ENCODE measurements at regions not wholly inside any gene's neighbourhood (a gene's known extent, or its start where the extent isn't known, plus 50 kb on each side); places are given as distances from the start of the nearest gene placed in this dataset.

DNA sequence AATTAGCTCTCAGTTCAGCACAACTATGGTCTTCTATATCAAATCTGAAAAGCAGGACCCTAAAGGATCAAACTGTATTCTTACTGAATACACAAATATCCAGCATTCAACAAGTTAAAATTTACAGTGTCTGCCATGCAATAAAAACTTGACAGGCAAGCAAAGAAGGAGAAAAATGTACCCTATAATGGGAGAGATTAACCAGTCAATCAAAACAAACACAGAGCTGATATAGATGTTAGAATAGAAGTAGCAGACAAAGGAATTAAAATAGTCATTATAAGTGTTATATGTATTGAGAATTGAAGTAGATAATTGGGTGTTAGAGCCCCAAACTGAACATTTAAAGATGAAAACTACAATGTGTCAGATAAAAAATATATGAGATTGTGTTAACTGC is 914.9 kb downstream of the EPHA7 start:
- no peak for DNase-seq (ENCODE audit: low read depth)
- TF ChIP-seq, protein P1, sequence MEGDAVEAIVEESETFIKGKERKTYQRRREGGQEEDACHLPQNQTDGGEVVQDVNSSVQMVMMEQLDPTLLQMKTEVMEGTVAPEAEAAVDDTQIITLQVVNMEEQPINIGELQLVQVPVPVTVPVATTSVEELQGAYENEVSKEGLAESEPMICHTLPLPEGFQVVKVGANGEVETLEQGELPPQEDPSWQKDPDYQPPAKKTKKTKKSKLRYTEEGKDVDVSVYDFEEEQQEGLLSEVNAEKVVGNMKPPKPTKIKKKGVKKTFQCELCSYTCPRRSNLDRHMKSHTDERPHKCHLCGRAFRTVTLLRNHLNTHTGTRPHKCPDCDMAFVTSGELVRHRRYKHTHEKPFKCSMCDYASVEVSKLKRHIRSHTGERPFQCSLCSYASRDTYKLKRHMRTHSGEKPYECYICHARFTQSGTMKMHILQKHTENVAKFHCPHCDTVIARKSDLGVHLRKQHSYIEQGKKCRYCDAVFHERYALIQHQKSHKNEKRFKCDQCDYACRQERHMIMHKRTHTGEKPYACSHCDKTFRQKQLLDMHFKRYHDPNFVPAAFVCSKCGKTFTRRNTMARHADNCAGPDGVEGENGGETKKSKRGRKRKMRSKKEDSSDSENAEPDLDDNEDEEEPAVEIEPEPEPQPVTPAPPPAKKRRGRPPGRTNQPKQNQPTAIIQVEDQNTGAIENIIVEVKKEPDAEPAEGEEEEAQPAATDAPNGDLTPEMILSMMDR (conservative IDR thresholded peaks at IDR 0.05; ENCODE audit: low read depth, low read length), result no peak
- no peak overlapping the region for H3K4me3 ChIP-seq (ENCODE audit: low read depth, low read length)

DNA sequence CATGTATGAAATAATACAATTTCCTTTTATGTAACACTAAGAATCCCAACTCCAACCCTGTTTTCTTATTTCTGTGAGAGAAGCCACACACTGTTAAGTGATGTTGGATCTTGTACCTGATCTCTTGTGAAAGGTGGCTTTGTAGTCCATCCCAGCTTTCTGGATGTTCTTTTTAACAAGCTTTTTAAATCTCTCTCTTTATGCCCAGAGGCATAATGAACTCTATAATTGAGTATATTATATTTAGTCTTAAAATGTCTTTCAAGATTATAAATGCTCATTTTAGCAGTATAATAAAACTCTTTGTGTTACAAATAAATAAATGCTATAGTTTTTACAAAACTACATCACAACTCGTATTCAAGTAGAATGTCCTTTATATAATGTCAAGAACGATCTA is 922.1 kb downstream of the EPHA7 start:
- no peak overlapping the region for H3K4me3 ChIP-seq (ENCODE audit: low read depth, low read length)
- no peak for DNase-seq (ENCODE audit: low read depth)
- TF ChIP-seq, protein P1 (conservative IDR thresholded peaks at IDR 0.05; ENCODE audit: low read depth, low read length), result no peak

DNA sequence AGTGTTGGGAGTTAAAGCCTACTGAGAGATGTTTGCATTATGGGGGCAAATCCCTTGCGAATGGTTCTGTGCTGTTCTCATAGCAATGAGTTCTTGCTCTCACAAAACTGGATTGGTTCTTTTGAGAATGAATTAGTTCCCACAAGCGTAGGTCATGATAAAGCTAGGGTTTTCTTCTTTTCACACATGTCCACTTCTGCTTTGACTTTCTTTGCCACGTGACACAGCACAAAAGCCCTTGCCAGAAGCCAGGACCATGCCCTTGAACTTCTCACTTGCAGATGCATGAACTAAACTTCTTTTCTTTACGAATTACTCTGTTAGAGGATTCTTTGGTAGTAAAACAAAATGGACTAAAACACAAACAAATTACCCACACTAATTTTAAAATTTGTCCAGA is 922.8 kb downstream of the EPHA7 start:
- H3K4me3 ChIP-seq (ENCODE audit: low read depth, low read length), result no peak overlapping the region
- DNase-seq (ENCODE audit: low read depth), result no peak
- TF ChIP-seq, protein P1 (conservative IDR thresholded peaks at IDR 0.05; ENCODE audit: low read depth, low read length), result no peak

DNA sequence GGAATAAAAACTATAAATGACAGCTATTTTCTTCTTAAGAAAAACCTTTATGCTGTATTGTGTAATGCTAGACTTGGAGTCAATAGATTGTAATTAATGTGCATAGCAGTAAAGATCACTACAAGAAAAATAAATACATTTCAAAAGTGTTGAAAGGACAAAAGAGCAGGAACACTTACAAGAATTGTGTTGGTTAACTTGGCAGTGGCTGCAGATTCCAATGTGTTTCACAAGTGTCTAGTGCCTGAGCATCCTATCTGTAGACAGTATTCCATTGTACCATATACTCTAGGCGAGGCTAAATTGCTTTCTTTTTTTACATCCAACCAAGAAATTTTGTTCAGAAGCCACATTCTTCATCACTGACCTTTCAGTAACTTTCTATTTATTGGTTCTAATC is 924.1 kb downstream of the EPHA7 start:
- DNase-seq (ENCODE audit: low read depth), result peak; percentile 70
- TF ChIP-seq, protein P1 (conservative IDR thresholded peaks at IDR 0.05; ENCODE audit: low read depth, low read length), result no peak
- no peak overlapping the region for H3K4me3 ChIP-seq (ENCODE audit: low read depth, low read length)

DNA sequence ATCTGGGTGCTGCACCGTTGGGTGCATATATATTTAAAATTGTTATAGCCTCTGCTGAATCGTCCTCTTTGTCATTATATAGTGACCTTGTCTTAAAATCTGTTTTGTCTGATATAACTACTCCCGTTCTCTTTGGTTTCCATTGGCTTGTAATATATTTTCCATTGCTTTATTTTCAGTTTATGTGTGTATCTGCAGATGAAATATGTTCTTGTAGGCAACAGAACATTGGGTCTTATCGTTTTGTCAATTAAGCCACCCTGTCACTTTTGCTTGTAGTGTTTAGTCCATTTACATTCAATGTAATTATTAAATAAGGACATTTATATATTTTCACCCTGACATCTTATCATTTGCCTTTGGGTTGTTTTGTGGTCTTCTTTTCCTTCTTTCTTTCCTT is 933.9 kb downstream of the EPHA7 start:
- TF ChIP-seq, protein P1 (conservative IDR thresholded peaks at IDR 0.05; ENCODE audit: low read depth, low read length), result no peak
- no peak for DNase-seq (ENCODE audit: low read depth)

DNA sequence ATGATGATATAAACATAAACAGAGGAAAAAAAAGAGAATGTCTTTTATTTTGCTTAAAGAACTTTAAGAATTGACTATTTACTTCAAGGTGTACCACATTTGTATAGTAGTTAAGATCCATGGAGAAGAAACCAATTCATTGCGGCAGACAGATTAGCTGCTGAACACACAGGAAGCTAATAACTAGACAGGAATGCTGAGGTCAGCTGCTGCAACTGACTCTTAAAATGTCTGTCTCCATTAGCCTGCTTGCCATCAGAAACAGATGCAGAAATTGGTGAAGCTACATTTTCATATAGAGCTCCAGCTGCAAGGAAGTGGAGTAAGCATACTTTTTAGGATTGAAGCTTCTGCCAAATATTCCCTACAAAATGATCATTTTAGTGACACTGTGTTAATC is 939.5 kb downstream of the EPHA7 start:
- DNase-seq (ENCODE audit: low read depth), result peak; percentile 50
- TF ChIP-seq, protein P1 (conservative IDR thresholded peaks at IDR 0.05; ENCODE audit: low read depth, low read length), result no peak

More for the DNA sequence above, 933.9 kb downstream of the EPHA7 start:
- H3K4me3 ChIP-seq (ENCODE audit: low read depth, low read length), result no peak overlapping the region

DNA sequence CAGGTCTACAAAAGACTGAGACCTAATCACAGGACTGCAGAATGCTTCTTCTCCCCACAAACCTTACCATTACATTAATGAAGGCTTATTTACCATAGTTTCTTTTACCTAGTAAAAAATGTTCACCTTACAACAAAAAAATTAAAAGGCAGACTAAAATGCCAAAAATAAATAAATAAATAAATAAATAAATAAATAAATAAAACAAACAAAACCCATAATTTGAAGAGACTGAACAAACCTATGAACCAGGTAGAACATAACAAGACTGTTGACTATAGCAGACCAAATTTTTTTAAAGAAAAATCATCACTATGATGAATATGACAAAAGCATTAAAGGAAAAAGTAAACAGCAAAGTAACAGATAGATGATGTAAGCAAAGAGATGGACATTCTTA is 946.3 kb downstream of the EPHA7 start:
- no peak overlapping the region for H3K4me3 ChIP-seq (ENCODE audit: low read depth, low read length)
- DNase-seq (ENCODE audit: low read depth), result no peak
- TF ChIP-seq, protein P1 (conservative IDR thresholded peaks at IDR 0.05; ENCODE audit: low read depth, low read length), result no peak

More for the DNA sequence above, 939.5 kb downstream of the EPHA7 start:
- H3K4me3 ChIP-seq (ENCODE audit: low read depth, low read length), result no peak overlapping the region
